ENCODE measurements at regions not wholly inside any gene's neighbourhood (a gene's known extent, or its start where the extent isn't known, plus 50 kb on each side); places are given as distances from the start of the nearest gene placed in this dataset.
"Not testable (repeated sequence)": the region's sequence is repeated elsewhere in the genome, so short reads cannot be mapped to it uniquely, and the experiment has no call there.

DNA sequence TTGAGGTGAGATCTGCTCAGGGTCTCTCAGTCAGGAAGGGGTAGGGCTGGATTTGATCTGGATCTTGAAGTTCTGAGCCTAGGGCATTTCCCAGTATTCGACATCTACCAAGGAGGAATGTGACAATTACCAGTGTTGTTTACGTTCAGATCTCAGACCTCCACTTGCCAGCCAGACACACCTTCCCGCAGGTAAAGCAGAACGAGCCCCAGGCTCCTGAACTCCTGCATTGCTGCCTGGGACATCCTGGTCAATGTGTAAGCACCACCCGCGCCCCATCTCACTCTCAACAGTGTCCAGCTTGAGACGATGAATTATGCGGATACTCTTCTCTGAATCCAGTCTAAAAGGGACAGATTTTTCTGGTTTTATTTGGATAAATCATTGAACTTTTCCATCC, 56.7 kb upstream of the PTCH1 start:
- no peak for DNase-seq

DNA sequence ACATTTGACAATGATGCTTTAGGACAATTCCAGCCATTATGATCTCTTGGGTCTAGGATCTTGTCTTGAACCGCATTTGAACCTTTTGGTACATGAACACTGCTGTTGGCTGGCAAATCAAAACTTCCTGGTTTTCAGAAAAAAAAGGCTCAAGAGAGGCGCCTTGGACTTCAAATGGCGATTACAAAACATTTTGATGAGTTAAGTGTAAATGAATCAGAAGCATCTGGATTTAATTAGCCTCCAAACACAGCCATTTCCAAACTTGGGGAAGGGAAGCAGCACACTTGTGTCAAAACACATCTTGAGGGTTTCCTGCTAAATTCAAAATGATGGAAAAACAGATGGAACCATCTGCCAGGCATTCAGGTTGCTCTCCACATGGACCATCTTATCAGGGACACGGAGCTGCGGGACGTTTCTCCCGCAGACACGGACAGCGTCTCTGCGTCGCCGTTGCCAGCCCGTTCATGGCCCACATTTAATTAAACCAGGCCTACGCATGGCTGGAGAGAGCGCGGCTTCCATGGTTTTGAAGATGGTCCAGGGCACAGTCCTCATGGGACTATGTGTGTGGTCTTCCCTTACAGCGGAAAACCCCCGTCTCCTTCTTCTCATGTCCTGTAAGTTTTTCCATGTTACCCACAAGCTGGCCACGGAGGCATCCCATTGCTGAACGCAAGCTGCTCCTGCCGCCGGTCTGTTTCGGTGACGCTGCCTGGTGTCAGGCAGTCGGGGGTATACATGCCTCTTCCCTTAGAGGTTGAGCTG, 55.8 kb upstream of the PTCH1 start:
- DNase-seq: no peak

DNA sequence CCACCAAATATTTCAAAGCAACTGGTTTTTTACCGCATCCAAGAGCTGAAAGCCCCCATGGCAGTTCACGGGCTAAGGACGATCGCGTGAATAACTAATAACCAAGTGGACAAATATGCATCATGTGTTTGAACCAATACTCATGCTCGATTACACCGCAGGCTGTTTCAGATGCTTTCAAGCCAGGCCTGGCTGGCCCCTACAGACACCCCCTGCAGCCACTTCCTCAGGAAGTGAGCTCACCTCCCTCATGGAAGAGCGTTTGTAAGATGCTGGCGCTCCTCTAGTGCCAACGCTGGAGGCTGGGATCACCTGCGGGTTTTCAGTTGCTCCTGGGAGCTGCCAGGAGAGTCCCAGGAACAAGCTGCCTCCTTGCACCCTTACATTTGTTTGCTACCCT, 53.9 kb upstream of the PTCH1 start:
- DNase-seq: no peak

DNA sequence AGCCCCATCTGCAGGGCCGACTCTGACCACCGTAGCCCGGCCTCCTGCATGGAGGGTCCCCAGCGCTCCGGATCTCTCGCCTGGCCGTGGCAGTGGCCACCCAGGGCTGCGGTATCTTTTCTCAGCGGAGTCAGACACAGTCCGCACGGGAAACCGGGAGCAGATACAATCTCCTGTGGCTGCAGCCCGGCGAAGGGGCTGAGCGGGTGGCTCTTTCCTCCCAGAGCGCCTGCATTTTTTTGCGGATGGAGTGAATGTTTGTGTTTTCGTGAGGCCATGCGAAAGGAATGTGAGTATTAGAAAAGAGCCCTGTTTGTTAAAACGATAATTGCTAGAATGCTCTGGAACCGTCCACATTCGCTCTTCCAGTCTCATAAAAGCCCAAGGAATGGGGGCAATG, 53.4 kb upstream of the PTCH1 start:
- no peak for DNase-seq

DNA sequence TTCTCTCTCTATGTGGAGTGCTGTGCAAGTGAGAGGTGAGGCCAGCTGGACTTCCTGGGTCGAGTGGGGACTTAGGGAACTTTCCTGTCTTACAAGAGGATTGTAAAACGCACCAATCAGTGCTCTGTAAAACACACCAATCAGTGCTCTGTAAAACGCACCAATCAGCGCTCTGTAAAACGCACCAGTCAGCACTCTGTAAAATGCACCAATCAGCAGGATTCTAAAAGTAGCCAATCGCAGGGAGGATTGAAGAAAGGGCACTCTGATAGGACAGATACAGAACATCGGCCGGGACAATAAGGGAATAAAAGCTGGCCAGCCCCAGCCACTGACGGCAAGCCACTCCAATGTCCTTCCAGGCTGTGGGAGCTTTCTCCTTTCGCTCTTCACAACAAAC, 52.0 kb upstream of the PTCH1 start:
- DNase-seq: not testable (repeated sequence)
